Endothelial cell (in vitro differentiated cells): ENCODE measurements at regions not wholly inside any gene's neighbourhood (a gene's known extent, or its start where the extent isn't known, plus 50 kb on each side); places are given as distances from the start of the nearest gene placed in this dataset.

ENCODE experiments used
- DNase-seq: peaks from one replicate; pipeline ENCODE4 v3.0.0; 2021; ENCODE audit warnings: low spot score
- H3K27ac Mint-ChIP-seq: one replicate; pipeline ENCODE4 v1.8.0; 2021; ENCODE audit warnings: mixed read lengths, inconsistent platforms; ENCODE audit not compliant: unreplicated experiment
- H3K27me3 Mint-ChIP-seq: one replicate; pipeline ENCODE4 v1.8.0; 2021; ENCODE audit warnings: mild to moderate bottlenecking, moderate library complexity, mixed read lengths, inconsistent platforms; ENCODE audit not compliant: unreplicated experiment
- H3K36me3 Mint-ChIP-seq: one replicate; pipeline ENCODE4 v1.8.0; 2021; ENCODE audit warnings: mild to moderate bottlenecking, low read depth, mixed read lengths, inconsistent platforms; ENCODE audit not compliant: unreplicated experiment
- H3K4me1 Mint-ChIP-seq: one replicate; pipeline ENCODE4 v1.8.0; 2021; ENCODE audit warnings: mild to moderate bottlenecking, mixed read lengths, inconsistent platforms; ENCODE audit not compliant: unreplicated experiment
- H3K4me3 Mint-ChIP-seq: one replicate; pipeline ENCODE4 v1.8.0; 2021; ENCODE audit warnings: mild to moderate bottlenecking, mixed read lengths, inconsistent platforms; ENCODE audit not compliant: unreplicated experiment
- H3K9me3 Mint-ChIP-seq: one replicate; pipeline ENCODE4 v1.8.0; 2021; ENCODE audit warnings: mixed read lengths, inconsistent platforms; ENCODE audit not compliant: unreplicated experiment
- CTCF ChIP-seq: fragments of 200-600 bp; sonication (generic); IDR thresholded peaks from one replicate; pipeline ENCODE4 v1.5.0; 2021; ENCODE audit warnings: antibody characterized with exemption; ENCODE audit not compliant: unreplicated experiment

DNA sequence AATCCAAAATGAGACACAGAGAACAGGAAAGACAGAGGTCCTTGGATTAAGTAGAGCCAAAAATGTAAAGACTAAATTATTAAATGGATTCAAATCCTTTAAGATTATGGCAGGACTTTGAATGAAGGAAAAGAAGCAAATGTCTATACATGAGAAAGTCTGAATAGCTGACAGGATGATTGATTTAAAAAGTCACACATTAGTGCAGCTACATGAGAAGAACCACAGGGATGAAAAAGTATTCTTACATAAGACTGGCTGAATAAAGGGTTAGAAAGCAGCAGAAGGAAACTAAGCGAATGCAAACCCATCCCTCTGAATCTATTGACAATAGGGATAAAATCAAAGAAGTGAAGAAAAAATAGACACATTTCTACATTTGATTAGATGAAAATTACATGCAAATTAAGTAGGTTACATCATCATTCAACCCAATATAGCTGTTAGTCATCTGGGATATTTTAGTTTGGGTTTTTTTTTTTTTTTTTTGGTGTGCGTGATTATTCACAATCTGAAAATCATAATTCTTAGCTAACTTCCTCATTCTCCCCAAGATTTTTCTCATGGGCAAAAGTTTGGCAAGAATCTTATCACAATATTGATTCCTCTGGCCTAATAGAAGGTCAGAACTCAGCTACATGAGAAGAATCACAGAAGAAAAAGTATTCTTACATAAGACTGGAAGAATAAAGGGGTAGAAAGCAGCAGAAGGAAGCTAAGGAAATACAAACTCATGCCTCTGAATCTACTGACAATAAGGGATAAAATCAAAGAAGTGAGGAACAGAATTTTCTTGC is 845.4 kb downstream of the HACE1 start:
- no peak overlapping the region for H3K27ac Mint-ChIP-seq
- DNase-seq: no peak
- no peaks in the 10 kb centered on the region for H3K9me3 Mint-ChIP-seq
- H3K27me3 Mint-ChIP-seq: no peaks in the 10 kb centered on the region
- no peak for TF ChIP-seq CTCF
- no peak overlapping the region for H3K4me3 Mint-ChIP-seq
- H3K4me1 Mint-ChIP-seq: peaks cover 9% of the 10 kb centered on the region
- no peaks in the 10 kb centered on the region for H3K36me3 Mint-ChIP-seq

DNA sequence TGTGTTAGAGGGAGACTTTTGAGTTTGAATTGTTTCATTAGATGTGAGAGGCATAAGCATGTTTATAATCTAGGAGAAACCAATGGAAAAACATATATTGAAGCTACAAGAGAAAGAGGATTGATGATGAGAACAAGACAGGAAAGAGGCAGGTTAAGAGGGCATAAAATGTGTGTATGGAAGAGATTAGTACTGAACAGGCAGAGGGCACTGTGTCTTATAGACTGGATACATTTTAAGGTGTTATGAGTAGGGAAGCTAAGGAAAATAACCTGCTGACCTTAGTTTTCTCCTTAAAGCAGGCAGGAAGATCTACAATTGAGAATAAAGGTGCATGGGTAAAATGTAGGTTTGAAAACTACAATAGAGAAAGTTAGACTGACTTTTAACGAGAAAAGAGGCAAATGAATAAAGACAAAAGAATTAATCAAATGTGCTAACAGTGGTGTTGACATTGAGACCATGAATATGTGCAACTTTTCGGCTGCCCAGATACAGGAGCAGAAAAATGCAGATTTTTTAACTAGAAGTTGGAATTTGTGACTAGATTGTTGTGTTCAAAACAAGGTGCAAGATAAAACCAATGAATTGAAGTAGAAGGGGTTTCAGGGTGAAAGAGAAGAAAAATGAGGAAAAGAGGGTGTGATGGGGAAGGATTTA is 846.3 kb downstream of the HACE1 start:
- Mint-ChIP-seq H3K27me3 (no peaks in the 10 kb centered on the region), H3K36me3 (no peaks in the 10 kb centered on the region), H3K9me3 (no peaks in the 10 kb centered on the region), H3K4me3 (no peak overlapping the region), H3K27ac (no peak overlapping the region), H3K4me1 (peaks cover 9% of the 10 kb centered on the region)
- no peak for TF ChIP-seq CTCF
- DNase-seq: no peak

GRCh38 chr6:104010897-104011296 is 848.8 kb downstream of the HACE1 start:
- TF ChIP-seq CTCF: no peak
- Mint-ChIP-seq H3K4me1 (peaks cover 9% of the 10 kb centered on the region), H3K27ac (no peak overlapping the region), H3K36me3 (no peaks in the 10 kb centered on the region), H3K27me3 (no peaks in the 10 kb centered on the region), H3K4me3 (no peak overlapping the region), H3K9me3 (no peaks in the 10 kb centered on the region)
- no peak for DNase-seq

DNA sequence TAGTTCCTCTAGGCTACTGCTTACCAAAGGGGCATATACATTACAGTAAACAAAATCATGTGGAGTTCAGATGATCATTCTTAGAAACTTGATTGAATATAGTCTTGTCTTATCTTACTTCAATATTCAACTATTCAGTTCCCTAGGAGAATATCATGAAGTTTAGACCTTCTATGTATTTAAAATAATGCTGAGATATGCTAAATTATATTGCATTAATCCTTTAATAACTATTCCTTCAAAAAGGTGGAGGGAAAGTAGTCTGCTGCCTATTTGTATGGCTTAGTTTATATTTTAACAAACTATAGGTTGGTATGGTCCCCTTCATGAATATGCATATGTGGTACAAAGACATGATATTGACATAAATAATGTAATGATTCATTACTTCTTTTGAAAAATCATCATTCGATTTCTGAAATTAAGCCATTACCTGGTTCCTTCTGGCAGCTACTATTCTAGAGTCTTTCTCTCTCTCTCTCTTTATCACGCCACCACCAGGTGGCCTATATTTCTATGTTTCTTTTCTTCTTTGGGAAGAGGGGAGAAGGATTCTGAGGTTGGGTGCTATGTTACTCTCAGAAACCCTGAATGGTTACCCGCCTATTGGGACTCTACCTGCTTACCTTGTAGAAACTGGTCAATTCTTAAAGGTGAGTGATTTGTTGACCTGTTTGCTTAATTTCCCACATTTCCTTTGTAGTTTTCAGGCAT is 855.8 kb downstream of the HACE1 start:
- Mint-ChIP-seq H3K4me3 (no peak overlapping the region), H3K36me3 (no peaks in the 10 kb centered on the region), H3K27me3 (no peaks in the 10 kb centered on the region), H3K27ac (no peak overlapping the region), H3K9me3 (no peaks in the 10 kb centered on the region), H3K4me1 (peaks cover 4% of the 10 kb centered on the region)
- DNase-seq: no peak
- TF ChIP-seq CTCF: no peak
